IMR-90 (cell line): ENCODE measurements at regions not wholly inside any gene's neighbourhood (a gene's known extent, or its start where the extent isn't known, plus 50 kb on each side); places are given as distances from the start of the nearest gene placed in this dataset.
A peak's percentile ranks its signal among the peaks of the same experiment; 100 is the strongest.

Experiments
- ATAC-seq: fragments of 200-7000 bp; cut with Tn5 transposase; 2 replicates; pipeline ENCODE4 v1.9.1; 2020; ENCODE audit warnings: low read depth, mild to moderate bottlenecking, moderate library complexity
- BruUV-seq: library from RNA; stranded (reverse); fragments of 400-500 nt; replicated peaks from 2 replicates; lab custom pipeline; 2021; lab: Mats Ljungman, UMichigan
- CTCF ChIA-PET: fragments of 300-600 bp; formaldehyde crosslinking; extraction: SDS; loops from one replicate; lab custom pipeline; 2021; ENCODE audit warnings: antibody characterized with exemption; lab: Yijun Ruan, JAX
- POLR2A ChIA-PET: fragments of 300-600 bp; sonication (Branson Sonifier 250); formaldehyde crosslinking; loops from one replicate; lab custom pipeline; 2022; ENCODE audit warnings: antibody characterized with exemption; ENCODE audit not compliant: unreplicated experiment; lab: Charles Lee
- DNase-seq: peaks from one replicate; pipeline ENCODE4 v3.0.0; 2013
- H2AFZ ChIP-seq: replicated peaks from 2 replicates; pipeline ENCODE3; 2013; ENCODE audit warnings: low read length, mild to moderate bottlenecking; ENCODE audit not compliant: poor library complexity
- H2AK5ac ChIP-seq: 2 replicates; pipeline ENCODE4 v1.6.1; 2013; ENCODE audit warnings: low read depth, low read length, inconsistent platforms
- H2AK9ac ChIP-seq: replicated peaks from 2 replicates; pipeline ENCODE3; 2013; ENCODE audit warnings: mild to moderate bottlenecking, low read depth, low read length, moderate library complexity; ENCODE audit not compliant: poor library complexity
- H2BK120ac ChIP-seq: 2 replicates; pipeline ENCODE4 v1.6.1; 2013; ENCODE audit warnings: low read depth, low read length, inconsistent platforms
- H2BK15ac ChIP-seq: 3 replicates; pipeline ENCODE4 v1.6.1; 2013; ENCODE audit warnings: low read depth, low read length, inconsistent platforms
- H2BK20ac ChIP-seq: 2 replicates; pipeline ENCODE4 v1.6.1; 2013; ENCODE audit warnings: low read depth, mild to moderate bottlenecking, inconsistent platforms, low read length, moderate library complexity
- H2BK5ac ChIP-seq: 2 replicates; pipeline ENCODE4 v1.6.1; 2013; ENCODE audit warnings: mild to moderate bottlenecking, low read depth, low read length, inconsistent platforms; ENCODE audit not compliant: poor library complexity, severe bottlenecking
- H3K14ac ChIP-seq: replicated peaks from 2 replicates; pipeline ENCODE4 v1.6.1; 2013; ENCODE audit warnings: low read depth, low read length, inconsistent platforms
- H3K18ac ChIP-seq: 2 replicates; pipeline ENCODE4 v1.6.1; 2013; ENCODE audit warnings: low read depth, low read length, control low read depth
- H3K23ac ChIP-seq: 2 replicates; pipeline ENCODE4 v1.6.1; 2013; ENCODE audit warnings: low read depth, low read length, inconsistent platforms
- H3K27ac ChIP-seq: 2 replicates; pipeline ENCODE4 v1.5.1; 2013; ENCODE audit warnings: mild to moderate bottlenecking, control low read depth, low read length; ENCODE audit not compliant: insufficient read depth
- H3K27me3 ChIP-seq: 2 replicates; pipeline ENCODE4 v1.6.1; 2013; ENCODE audit warnings: low read length; ENCODE audit not compliant: control insufficient read depth, insufficient read depth
- H3K36me3 ChIP-seq: 2 replicates; pipeline ENCODE4 v1.6.1; 2013; ENCODE audit warnings: low read length, mixed read lengths; ENCODE audit not compliant: control insufficient read depth, insufficient read depth
- H3K4ac ChIP-seq: 2 replicates; pipeline ENCODE4 v1.6.1; 2013; ENCODE audit warnings: low read depth, low read length, inconsistent platforms
- H3K4me1 ChIP-seq: 2 replicates; pipeline ENCODE4 v1.6.1; 2013; ENCODE audit warnings: low read length, mixed read lengths; ENCODE audit not compliant: control insufficient read depth, insufficient read depth
- H3K4me2 ChIP-seq: 2 replicates; pipeline ENCODE4 v1.6.1; 2013; ENCODE audit warnings: low read depth, mild to moderate bottlenecking, control low read depth, low read length, moderate library complexity
- H3K4me3 ChIP-seq: 2 replicates; pipeline ENCODE4 v1.5.1; 2013; ENCODE audit warnings: low read depth, mild to moderate bottlenecking, control low read depth, low read length, moderate library complexity; ENCODE audit not compliant: insufficient read depth
- H3K56ac ChIP-seq: 2 replicates; pipeline ENCODE4 v1.6.1; 2013; ENCODE audit warnings: low read length, inconsistent platforms; ENCODE audit not compliant: insufficient read depth; ENCODE audit errors: extremely low read depth
- H3K79me1 ChIP-seq, 2 experiments: 2 replicates each; pipeline ENCODE4 v1.6.1; 2013; ENCODE audit warnings: low read length in 2 of 2, inconsistent platforms in 1 of 2, low read depth in 1 of 2
- H3K9ac ChIP-seq: 2 replicates; pipeline ENCODE4 v1.6.1; 2013; ENCODE audit warnings: low read depth, low read length, control low read depth
- H3K9me1 ChIP-seq: 2 replicates; pipeline ENCODE4 v1.6.1; 2013; ENCODE audit warnings: low read length, inconsistent platforms; ENCODE audit not compliant: insufficient read depth
- H3K9me3 ChIP-seq: 2 replicates; pipeline ENCODE4 v1.6.1; 2013; ENCODE audit warnings: low read length; ENCODE audit not compliant: control insufficient read depth, insufficient read depth
- H4K20me1 ChIP-seq: 2 replicates; pipeline ENCODE4 v1.6.1; 2013; ENCODE audit warnings: low read length, inconsistent platforms; ENCODE audit not compliant: insufficient read depth
- H4K5ac ChIP-seq: 2 replicates; pipeline ENCODE4 v1.6.1; 2013; ENCODE audit warnings: mild to moderate bottlenecking, low read depth, low read length, control low read depth
- H4K8ac ChIP-seq, 2 experiments: 2 replicates each; pipeline ENCODE4 v1.6.1; 2013; ENCODE audit warnings: low read depth in 2 of 2, low read length in 2 of 2, control low read depth in 1 of 2, inconsistent platforms in 1 of 2
- H4K91ac ChIP-seq: 2 replicates; pipeline ENCODE4 v1.6.1; 2013; ENCODE audit warnings: low read depth, low read length, inconsistent platforms; ENCODE audit not compliant: insufficient read depth
- BHLHE40 ChIP-seq: fragments of 150-350 bp; IDR thresholded peaks from 2 replicates; pipeline ENCODE4 v1.6.1; 2016; ENCODE audit warnings: mild to moderate bottlenecking, low read depth, low read length
- CEBPB ChIP-seq: IDR thresholded peaks from 2 replicates; pipeline ENCODE4 v1.6.1; 2012; ENCODE audit warnings: low read depth, low read length, improper control_type of control experiment
- CHD1 ChIP-seq: IDR thresholded peaks from 2 replicates; pipeline ENCODE4 v1.6.1; 2012; ENCODE audit warnings: low read depth, low read length, improper control_type of control experiment
- FOS ChIP-seq: fragments of 150-350 bp; IDR thresholded peaks from 2 replicates; pipeline ENCODE4 v1.6.1; 2016; ENCODE audit warnings: low read depth, low read length
- MAFK ChIP-seq: IDR thresholded peaks from 2 replicates; pipeline ENCODE4 v1.6.1; 2012; ENCODE audit warnings: low read depth, low read length, improper control_type of control experiment
- MAZ ChIP-seq: IDR thresholded peaks from 2 replicates; pipeline ENCODE4 v1.6.1; 2012; ENCODE audit warnings: low read depth, mild to moderate bottlenecking, low read length, improper control_type of control experiment, moderate library complexity, borderline replicate concordance
- MXI1 ChIP-seq: IDR thresholded peaks from 2 replicates; pipeline ENCODE4 v1.6.1; 2012; ENCODE audit warnings: low read depth, mild to moderate bottlenecking, low read length, moderate library complexity, borderline replicate concordance
- NFE2L2 ChIP-seq: fragments of 150-350 bp; IDR thresholded peaks from 2 replicates; pipeline ENCODE4 v1.6.1; 2016; ENCODE audit warnings: low read depth, mild to moderate bottlenecking, low read length
- POLR2A ChIP-seq: IDR thresholded peaks from 2 replicates; pipeline ENCODE4 v1.6.1; 2012; ENCODE audit warnings: mild to moderate bottlenecking, low read depth, low read length
- RAD21 ChIP-seq: IDR thresholded peaks from 2 replicates; pipeline ENCODE4 v1.6.1; 2012; ENCODE audit warnings: low read length, improper control_type of control experiment
- RCOR1 ChIP-seq: IDR thresholded peaks from 2 replicates; pipeline ENCODE4 v1.6.1; 2012; ENCODE audit warnings: mild to moderate bottlenecking, low read length, improper control_type of control experiment; ENCODE audit not compliant: insufficient replicate concordance
- RFX5 ChIP-seq: IDR thresholded peaks from 2 replicates; pipeline ENCODE4 v1.8.0; 2012; ENCODE audit warnings: low read depth, mild to moderate bottlenecking, low read length, moderate library complexity
- SMC3 ChIP-seq: fragments of 150-350 bp; IDR thresholded peaks from 2 replicates; pipeline ENCODE4 v1.6.1; 2016; ENCODE audit warnings: low read depth, mild to moderate bottlenecking, antibody characterized with exemption, low read length, moderate library complexity
- WGBS, 2 experiments: methylation state at CpG; one replicate each; pipeline versions ENCODE4 v1.1.5 to v1.1.7; 2013; ENCODE audit warnings: missing lambda C conversion rate in 2 of 2; ENCODE audit not compliant: insufficient read length in 1 of 2; ENCODE audit errors: extremely low coverage in 2 of 2; 5-methylcytosine and 5-hydroxymethylcytosine counted together
- dilution Hi-C: fragments of 300-500 bp; cut with HindIII; formaldehyde crosslinking; loops from one replicate; pipeline ENCODE4 v1.14.3; 2018; ENCODE audit warnings: low sequenced_read_pairs; ENCODE audit not compliant: unreplicated experiment
- in situ Hi-C: fragments of 300-500 bp; cut with MboI; formaldehyde crosslinking; loops from 3 replicates; pipeline ENCODE4 v1.14.3; 2019; ENCODE audit warnings: low sequenced_read_pairs, inconsistent platforms, mixed read lengths
- intact Hi-C: fragments of 100-400 bp; cut with micrococcal nuclease; formaldehyde crosslinking; loops from 2 replicates; pipeline ENCODE4 v1.10.0; 2022
- TF ChIP-seq, protein P1 (sequence below): conservative IDR thresholded peaks from 2 replicates; pipeline ENCODE4 v1.5.1; 2012; ENCODE audit warnings: mild to moderate bottlenecking, low read depth, low read length, improper control_type of control experiment
- TF ChIP-seq, protein P2 (sequence below): fragments of 150-350 bp; IDR thresholded peaks from 2 replicates; pipeline ENCODE4 v1.6.1; 2017; ENCODE audit warnings: mild to moderate bottlenecking, antibody characterized with exemption, low read length, low read depth
- TF ChIP-seq, protein P3 (sequence below): fragments of 150-350 bp; IDR thresholded peaks from 2 replicates; pipeline ENCODE4 v1.6.1; 2016; ENCODE audit warnings: low read depth, mild to moderate bottlenecking, low read length, moderate library complexity, borderline replicate concordance

DNA sequence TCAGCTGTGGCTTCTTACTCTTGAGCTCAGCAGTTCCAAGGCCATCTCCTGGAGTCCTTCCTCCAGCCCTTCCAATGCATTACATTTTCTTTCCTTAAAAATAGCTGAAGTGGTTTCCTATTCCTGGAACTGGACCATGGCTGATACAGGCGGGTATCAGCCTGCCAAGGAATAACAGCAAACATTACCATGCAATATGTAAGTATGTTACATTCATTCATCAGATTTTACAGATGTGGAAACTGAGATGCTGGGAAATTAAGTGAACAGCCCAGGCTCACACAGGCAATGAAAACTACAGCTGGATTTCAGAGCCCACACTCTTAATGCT lies 100.4 kb downstream of the NRN1 start:
- ATAC-seq (no peak), DNase-seq (no peak)
- no peak overlapping the region for H4K8ac ChIP-seq
- no peak overlapping the region for H3K27ac ChIP-seq
- no peak overlapping the region for H3K4me3 ChIP-seq
- H2AK9ac ChIP-seq = peak overlapping the region; percentile 58
- no peak overlapping the region for H4K5ac ChIP-seq
- H2AFZ ChIP-seq = no peak overlapping the region
- no peak overlapping the region for H3K9ac ChIP-seq
- H3K36me3 ChIP-seq = no peaks in the 10 kb centered on the region
- no peak overlapping the region for H2BK15ac ChIP-seq
- BruUV-seq = no TSS peak
- H4K20me1 ChIP-seq = no peaks in the 10 kb centered on the region
- intact Hi-C loops = no loop called here
- no peaks in the 10 kb centered on the region for H3K27me3 ChIP-seq
- no peak for TF ChIP-seq RCOR1
- no peak for TF ChIP-seq POLR2A
- no peak for TF ChIP-seq FOS
- no peak for TF ChIP-seq MAFK
- no peak for TF ChIP-seq CHD1
- TF ChIP-seq, protein P1, sequence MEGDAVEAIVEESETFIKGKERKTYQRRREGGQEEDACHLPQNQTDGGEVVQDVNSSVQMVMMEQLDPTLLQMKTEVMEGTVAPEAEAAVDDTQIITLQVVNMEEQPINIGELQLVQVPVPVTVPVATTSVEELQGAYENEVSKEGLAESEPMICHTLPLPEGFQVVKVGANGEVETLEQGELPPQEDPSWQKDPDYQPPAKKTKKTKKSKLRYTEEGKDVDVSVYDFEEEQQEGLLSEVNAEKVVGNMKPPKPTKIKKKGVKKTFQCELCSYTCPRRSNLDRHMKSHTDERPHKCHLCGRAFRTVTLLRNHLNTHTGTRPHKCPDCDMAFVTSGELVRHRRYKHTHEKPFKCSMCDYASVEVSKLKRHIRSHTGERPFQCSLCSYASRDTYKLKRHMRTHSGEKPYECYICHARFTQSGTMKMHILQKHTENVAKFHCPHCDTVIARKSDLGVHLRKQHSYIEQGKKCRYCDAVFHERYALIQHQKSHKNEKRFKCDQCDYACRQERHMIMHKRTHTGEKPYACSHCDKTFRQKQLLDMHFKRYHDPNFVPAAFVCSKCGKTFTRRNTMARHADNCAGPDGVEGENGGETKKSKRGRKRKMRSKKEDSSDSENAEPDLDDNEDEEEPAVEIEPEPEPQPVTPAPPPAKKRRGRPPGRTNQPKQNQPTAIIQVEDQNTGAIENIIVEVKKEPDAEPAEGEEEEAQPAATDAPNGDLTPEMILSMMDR = no peak
- no peak for TF ChIP-seq RAD21
- no peak for TF ChIP-seq NFE2L2
- TF ChIP-seq SMC3 = no peak
- TF ChIP-seq CEBPB = no peak
- TF ChIP-seq, protein P2, sequence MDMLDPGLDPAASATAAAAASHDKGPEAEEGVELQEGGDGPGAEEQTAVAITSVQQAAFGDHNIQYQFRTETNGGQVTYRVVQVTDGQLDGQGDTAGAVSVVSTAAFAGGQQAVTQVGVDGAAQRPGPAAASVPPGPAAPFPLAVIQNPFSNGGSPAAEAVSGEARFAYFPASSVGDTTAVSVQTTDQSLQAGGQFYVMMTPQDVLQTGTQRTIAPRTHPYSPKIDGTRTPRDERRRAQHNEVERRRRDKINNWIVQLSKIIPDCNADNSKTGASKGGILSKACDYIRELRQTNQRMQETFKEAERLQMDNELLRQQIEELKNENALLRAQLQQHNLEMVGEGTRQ = no peak
- no peak for TF ChIP-seq RFX5
- TF ChIP-seq, protein P3, sequence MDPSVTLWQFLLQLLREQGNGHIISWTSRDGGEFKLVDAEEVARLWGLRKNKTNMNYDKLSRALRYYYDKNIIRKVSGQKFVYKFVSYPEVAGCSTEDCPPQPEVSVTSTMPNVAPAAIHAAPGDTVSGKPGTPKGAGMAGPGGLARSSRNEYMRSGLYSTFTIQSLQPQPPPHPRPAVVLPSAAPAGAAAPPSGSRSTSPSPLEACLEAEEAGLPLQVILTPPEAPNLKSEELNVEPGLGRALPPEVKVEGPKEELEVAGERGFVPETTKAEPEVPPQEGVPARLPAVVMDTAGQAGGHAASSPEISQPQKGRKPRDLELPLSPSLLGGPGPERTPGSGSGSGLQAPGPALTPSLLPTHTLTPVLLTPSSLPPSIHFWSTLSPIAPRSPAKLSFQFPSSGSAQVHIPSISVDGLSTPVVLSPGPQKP = no peak
- TF ChIP-seq MAZ = no peak
- no peak for TF ChIP-seq BHLHE40
- no peak for TF ChIP-seq MXI1
- no peak overlapping the region for H2BK5ac ChIP-seq
- no peak overlapping the region for H3K18ac ChIP-seq
- no peak overlapping the region for H3K56ac ChIP-seq
- no peaks in the 10 kb centered on the region for H3K9me1 ChIP-seq
- no peak overlapping the region for H2BK20ac ChIP-seq
- no peak overlapping the region for H4K91ac ChIP-seq
- ChIA-PET POLR2A (no interaction called here), CTCF (no interaction called here)
- no CpG with 5 or more reads among the region's 1 CpG for WGBS, 2 experiments
- H3K9me3 ChIP-seq = no peaks in the 10 kb centered on the region
- no peak overlapping the region for H3K4me2 ChIP-seq
- H3K4me1 ChIP-seq = 0 out of 2 replicates have a peak, but pooled peaks cover 2% of the 10 kb centered on the region
- no peak overlapping the region for H2AK5ac ChIP-seq
- H3K23ac ChIP-seq = no peak overlapping the region
- H2BK120ac ChIP-seq = no peak overlapping the region
- H3K79me1 ChIP-seq = no peaks in the 10 kb centered on the region
- no peak overlapping the region for H3K14ac ChIP-seq
- no peak overlapping the region for H3K4ac ChIP-seq
- dilution Hi-C loops = no loop called here
- in situ Hi-C loops = no loop called here
